Activated B cell treated with CpG ODN at 0.5 μM for 24 hours (primary cell): ENCODE measurements at regions not wholly inside any gene's neighbourhood (a gene's known extent, or its start where the extent isn't known, plus 50 kb on each side); places are given as distances from the start of the nearest gene placed in this dataset.

Source experiments
- ATAC-seq: fragments of 200-7000 bp; cut with Tn5 transposase; one replicate; pipeline ENCODE4 v1.10.0; 2021; ENCODE audit warnings: low read depth, mild to moderate bottlenecking, moderate library complexity
- CTCF ChIA-PET: fragments of 350-600 bp; sonication (Branson Sonifier 250); formaldehyde crosslinking; loops from one replicate; lab custom pipeline; 2021; ENCODE audit warnings: antibody characterized with exemption; lab: Charles Lee
- POLR2A ChIA-PET: fragments of 350-600 bp; sonication (Branson Sonifier 250); formaldehyde crosslinking; loops from one replicate; lab custom pipeline; 2021; ENCODE audit warnings: antibody characterized with exemption; lab: Charles Lee
- DNase-seq: peaks from one replicate; pipeline ENCODE4 v3.0.0; 2022
- H3K27ac Mint-ChIP-seq: one replicate; pipeline ENCODE4 v1.8.0; 2020; ENCODE audit warnings: mixed read lengths
- H3K27me3 Mint-ChIP-seq: one replicate; pipeline ENCODE4 v1.8.0; 2021; ENCODE audit warnings: mixed read lengths
- H3K36me3 Mint-ChIP-seq: one replicate; pipeline ENCODE4 v1.8.0; 2021; ENCODE audit warnings: low read depth, mixed read lengths
- H3K4me1 Mint-ChIP-seq: one replicate; pipeline ENCODE4 v1.8.0; 2021; ENCODE audit warnings: mixed read lengths
- H3K4me3 Mint-ChIP-seq: one replicate; pipeline ENCODE4 v1.8.0; 2020; ENCODE audit warnings: mild to moderate bottlenecking, mixed read lengths
- H3K9me3 Mint-ChIP-seq: one replicate; pipeline ENCODE4 v1.8.0; 2020; ENCODE audit warnings: mixed read lengths
- CTCF ChIP-seq: fragments of 200-600 bp; IDR thresholded peaks from one replicate; pipeline ENCODE4 v1.8.0; 2022; ENCODE audit warnings: antibody characterized with exemption, mild to moderate bottlenecking
- intact Hi-C: fragments of 100-400 bp; cut with micrococcal nuclease; formaldehyde crosslinking; loops from one replicate; pipeline ENCODE4 v1.15.1; 2024

GRCh38 chr11:123254357-123254756 is 59.3 kb upstream of the CLMP start:
- Mint-ChIP-seq H3K27me3 (peaks cover 7% of the 10 kb centered on the region), H3K4me1 (no peaks in the 10 kb centered on the region), H3K4me3 (no peak overlapping the region), H3K27ac (no peak overlapping the region), H3K9me3 (peaks cover 11% of the 10 kb centered on the region), H3K36me3 (no peaks in the 10 kb centered on the region)
- intact Hi-C loops, result no loop called here
- DNase-seq (no peak), ATAC-seq (no peak)
- TF ChIP-seq CTCF, result no peak
- CTCF ChIA-PET, result interaction anchor here (0.7 kb wide), 1 partner anchor 1065 kb away, joined by 3 read pairs; no protein-coding TSS in a partner anchor
- POLR2A ChIA-PET, result no interaction called here

GRCh38 chr11:123253911-123254310 is 58.9 kb upstream of the CLMP start:
- no peak for ATAC-seq
- intact Hi-C loops, result no loop called here
- ChIA-PET POLR2A (no interaction called here), CTCF (no interaction called here)
- Mint-ChIP-seq H3K36me3 (no peaks in the 10 kb centered on the region), H3K4me3 (no peak overlapping the region), H3K27ac (no peak overlapping the region), H3K4me1 (no peaks in the 10 kb centered on the region), H3K27me3 (peaks cover 9% of the 10 kb centered on the region), H3K9me3 (peaks cover 11% of the 10 kb centered on the region)
- no peak for TF ChIP-seq CTCF
- no peak for DNase-seq

GRCh38 chr11:123253223-123253622 is 58.2 kb upstream of the CLMP start:
- Mint-ChIP-seq H3K36me3 (no peaks in the 10 kb centered on the region), H3K9me3 (peaks cover 8% of the 10 kb centered on the region), H3K27ac (no peak overlapping the region), H3K27me3 (peaks cover 13% of the 10 kb centered on the region), H3K4me1 (no peaks in the 10 kb centered on the region), H3K4me3 (no peak overlapping the region)
- ChIA-PET POLR2A (no interaction called here), CTCF (no interaction called here)
- ATAC-seq, result no peak
- TF ChIP-seq CTCF, result no peak
- intact Hi-C loops, result no loop called here
- DNase-seq, result no peak

GRCh38 chr11:123251657-123252344 is 56.8 kb upstream of the CLMP start:
- Mint-ChIP-seq H3K27me3 (peaks cover 16% of the 10 kb centered on the region), H3K4me1 (peaks cover 5% of the 10 kb centered on the region), H3K36me3 (no peaks in the 10 kb centered on the region), H3K9me3 (no peaks in the 10 kb centered on the region), H3K27ac (no peak overlapping the region), H3K4me3 (no peak overlapping the region)
- no peak for ATAC-seq
- intact Hi-C loops, result no loop called here
- CTCF ChIA-PET, result interaction anchor here (0.8 kb wide), 1 partner anchor 9 kb away, joined by 3 read pairs; no protein-coding TSS in a partner anchor
- POLR2A ChIA-PET, result no interaction called here
- DNase-seq, result no peak
- TF ChIP-seq CTCF, result no peak

GRCh38 chr11:123250892-123251656 is 56.0 kb upstream of the CLMP start:
- peaks cover 15% of the 10 kb centered on the region for H3K27me3 Mint-ChIP-seq
- intact Hi-C loops, result no loop called here

More at GRCh38 chr11:123250892-123251656, 56.0 kb upstream of the CLMP start:
- no peak for TF ChIP-seq CTCF
- H3K9me3 Mint-ChIP-seq, result no peaks in the 10 kb centered on the region
- no peak overlapping the region for H3K4me3 Mint-ChIP-seq
- POLR2A ChIA-PET, result no interaction called here
- peaks cover 5% of the 10 kb centered on the region for H3K4me1 Mint-ChIP-seq
- no peak for ATAC-seq
- CTCF ChIA-PET, result no interaction called here
- H3K27ac Mint-ChIP-seq, result no peak overlapping the region
- H3K36me3 Mint-ChIP-seq, result no peaks in the 10 kb centered on the region
- no peak for DNase-seq
